Smooth muscle cell (in vitro differentiated cells): ENCODE measurements at regions not wholly inside any gene's neighbourhood (a gene's known extent, or its start where the extent isn't known, plus 50 kb on each side); places are given as distances from the start of the nearest gene placed in this dataset.

Experiments used
- DNase-seq: peaks from one replicate; lab custom pipeline; 2025; ENCODE audit not compliant: unreplicated experiment; lab: John Stamatoyannopoulos, UW
- H2AFZ ChIP-seq: fragments of 200-600 bp; sonication (generic); 2 replicates; pipeline ENCODE4 v1.6.0; 2016; ENCODE audit warnings: antibody characterized with exemption, low read depth, mild to moderate bottlenecking
- H3F3A ChIP-seq: fragments of 200-600 bp; sonication (generic); 2 replicates; pipeline ENCODE4 v1.6.0; 2017; ENCODE audit warnings: antibody characterized with exemption, low read depth
- H3K27ac ChIP-seq: fragments of 200-600 bp; sonication (generic); 2 replicates; pipeline ENCODE4 v1.5.1; 2016; ENCODE audit warnings: low read depth, mild to moderate bottlenecking
- H3K27me3 ChIP-seq: fragments of 200-600 bp; sonication (generic); 2 replicates; pipeline ENCODE4 v1.6.1; 2016; ENCODE audit warnings: low read depth, mild to moderate bottlenecking
- H3K36me3 ChIP-seq: fragments of 200-600 bp; sonication (generic); 2 replicates; pipeline ENCODE4 v1.5.1; 2016; ENCODE audit warnings: low read depth
- H3K4me1 ChIP-seq: fragments of 200-600 bp; sonication (generic); 2 replicates; pipeline ENCODE4 v1.5.1; 2016; ENCODE audit warnings: low read depth
- H3K4me2 ChIP-seq: fragments of 200-600 bp; sonication (generic); 2 replicates; pipeline ENCODE4 v1.6.0; 2016; ENCODE audit warnings: mild to moderate bottlenecking
- H3K4me3 ChIP-seq: fragments of 200-600 bp; sonication (generic); 2 replicates; pipeline ENCODE4 v1.5.1; 2016; ENCODE audit warnings: mild to moderate bottlenecking
- H3K79me2 ChIP-seq: fragments of 200-600 bp; sonication (generic); 2 replicates; pipeline ENCODE4 v1.6.0; 2016; ENCODE audit warnings: low read depth, mild to moderate bottlenecking
- H3K9ac ChIP-seq: fragments of 200-600 bp; sonication (generic); 2 replicates; pipeline ENCODE4 v1.6.0; 2016; ENCODE audit warnings: low read depth
- H3K9me3 ChIP-seq: fragments of 200-600 bp; sonication (generic); replicated peaks from 2 replicates; pipeline ENCODE4 v1.5.1; 2016; ENCODE audit warnings: low read depth
- H4K20me1 ChIP-seq: fragments of 200-600 bp; sonication (generic); 2 replicates; pipeline ENCODE4 v1.6.0; 2016; ENCODE audit warnings: low read depth
- WGBS: methylation state at CpG from one replicate; pipeline ENCODE4 v1.1.7; 2016; ENCODE audit warnings: low lambda C conversion rate; 5-methylcytosine and 5-hydroxymethylcytosine counted together
- TF ChIP-seq, protein P1 (sequence below): fragments of 200-600 bp; sonication (generic); IDR thresholded peaks from 2 replicates; pipeline ENCODE4 v1.5.1; 2017; ENCODE audit warnings: borderline replicate concordance, mild to moderate bottlenecking, antibody characterized with exemption; ENCODE audit not compliant: insufficient read depth, poor library complexity, severe bottlenecking

- H2AFZ ChIP-seq = no peak overlapping the region
- H3K9ac ChIP-seq = no peak overlapping the region
- DNase-seq = no peak
- H3F3A ChIP-seq = peaks cover 4% of the 10 kb centered on the region
- peaks cover 16% of the 10 kb centered on the region for H3K4me1 ChIP-seq
- no peaks in the 10 kb centered on the region for H4K20me1 ChIP-seq
- no peak overlapping the region for H3K4me2 ChIP-seq
- TF ChIP-seq, protein P1, sequence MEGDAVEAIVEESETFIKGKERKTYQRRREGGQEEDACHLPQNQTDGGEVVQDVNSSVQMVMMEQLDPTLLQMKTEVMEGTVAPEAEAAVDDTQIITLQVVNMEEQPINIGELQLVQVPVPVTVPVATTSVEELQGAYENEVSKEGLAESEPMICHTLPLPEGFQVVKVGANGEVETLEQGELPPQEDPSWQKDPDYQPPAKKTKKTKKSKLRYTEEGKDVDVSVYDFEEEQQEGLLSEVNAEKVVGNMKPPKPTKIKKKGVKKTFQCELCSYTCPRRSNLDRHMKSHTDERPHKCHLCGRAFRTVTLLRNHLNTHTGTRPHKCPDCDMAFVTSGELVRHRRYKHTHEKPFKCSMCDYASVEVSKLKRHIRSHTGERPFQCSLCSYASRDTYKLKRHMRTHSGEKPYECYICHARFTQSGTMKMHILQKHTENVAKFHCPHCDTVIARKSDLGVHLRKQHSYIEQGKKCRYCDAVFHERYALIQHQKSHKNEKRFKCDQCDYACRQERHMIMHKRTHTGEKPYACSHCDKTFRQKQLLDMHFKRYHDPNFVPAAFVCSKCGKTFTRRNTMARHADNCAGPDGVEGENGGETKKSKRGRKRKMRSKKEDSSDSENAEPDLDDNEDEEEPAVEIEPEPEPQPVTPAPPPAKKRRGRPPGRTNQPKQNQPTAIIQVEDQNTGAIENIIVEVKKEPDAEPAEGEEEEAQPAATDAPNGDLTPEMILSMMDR = no peak
- H3K27me3 ChIP-seq = no peaks in the 10 kb centered on the region
- H3K9me3 ChIP-seq = no peaks in the 10 kb centered on the region
- no peaks in the 10 kb centered on the region for H3K36me3 ChIP-seq
- no peak overlapping the region for H3K27ac ChIP-seq
- WGBS = 92% methylated on average over 5 of the region's 5 CpGs
- no peaks in the 10 kb centered on the region for H3K79me2 ChIP-seq
- no peak overlapping the region for H3K4me3 ChIP-seq
Observed at GRCh38 chr2:219692521-219692920, 65.1 kb downstream of the SLC4A3 start.

GRCh38 chr2:219695145-219695709 is 67.8 kb downstream of the SLC4A3 start:
- Histone ChIP-seq H3K79me2 (no peaks in the 10 kb centered on the region), H3K27me3 (no peaks in the 10 kb centered on the region), H2AFZ (no peak overlapping the region), H3K9me3 (no peaks in the 10 kb centered on the region), H3K9ac (no peak overlapping the region), H4K20me1 (no peaks in the 10 kb centered on the region), H3K4me3 (no peak overlapping the region), H3F3A (no peaks in the 10 kb centered on the region), H3K36me3 (no peaks in the 10 kb centered on the region), H3K4me2 (no peak overlapping the region), H3K4me1 (peaks cover 13% of the 10 kb centered on the region), H3K27ac (no peak overlapping the region)
- no peak for DNase-seq
- WGBS = 82% methylated on average over 3 of the region's 3 CpGs
- TF ChIP-seq, protein P1 = no peak

DNA sequence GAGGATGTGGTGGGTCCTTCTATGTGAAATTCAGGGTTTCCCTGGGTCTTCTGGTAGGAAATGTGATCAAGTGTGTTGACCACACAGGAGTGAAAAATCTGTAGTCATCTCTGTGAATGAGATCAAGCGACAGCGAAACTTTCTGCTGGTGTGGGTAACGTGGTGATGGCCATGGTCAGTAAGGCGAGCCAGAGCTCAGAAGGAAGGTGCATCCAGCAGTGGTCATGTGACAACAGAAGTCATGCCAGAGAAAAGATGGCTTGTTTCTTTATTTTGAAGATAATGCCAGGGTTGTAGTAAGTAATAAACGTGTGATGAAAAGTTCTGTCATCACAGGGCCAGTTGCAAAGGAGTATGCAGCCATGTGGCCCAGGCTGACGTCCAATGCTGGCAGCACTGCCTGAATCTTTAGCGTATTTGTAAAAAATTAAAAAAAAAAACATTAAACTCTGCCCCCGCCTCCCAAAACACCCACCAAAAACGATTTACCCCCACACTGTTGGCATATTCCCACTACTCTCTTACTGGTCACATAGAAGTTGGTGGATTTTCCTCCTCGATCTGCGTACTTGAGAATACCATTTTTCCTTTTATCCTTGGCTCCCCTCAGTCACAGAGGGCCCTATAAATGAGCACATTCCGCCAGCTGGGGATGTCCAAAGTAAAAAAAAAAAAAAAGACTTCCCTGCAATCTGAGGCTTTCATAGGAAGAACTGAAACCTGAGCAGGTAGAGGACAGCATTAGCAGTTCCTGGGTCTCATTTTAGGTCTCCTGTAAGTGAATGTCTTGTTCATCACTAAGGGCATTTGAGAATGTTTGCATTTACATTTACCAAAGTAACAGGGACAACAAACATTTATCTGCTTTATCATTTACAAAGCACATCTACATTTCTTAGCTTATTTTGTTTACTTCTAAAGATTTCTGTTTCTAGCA is 70.6 kb downstream of the SLC4A3 start:
- H3K4me3 ChIP-seq = no peak overlapping the region
- no peak overlapping the region for H3K4me2 ChIP-seq
- no peak overlapping the region for H3K27ac ChIP-seq
- H3K9me3 ChIP-seq = no peaks in the 10 kb centered on the region
- no peaks in the 10 kb centered on the region for H3K27me3 ChIP-seq
- H3K36me3 ChIP-seq = no peaks in the 10 kb centered on the region
- H3K4me1 ChIP-seq = peaks cover 26% of the 10 kb centered on the region
- TF ChIP-seq, protein P1 = no peak
- no peaks in the 10 kb centered on the region for H3K79me2 ChIP-seq
- no peak for DNase-seq
- no peaks in the 10 kb centered on the region for H3F3A ChIP-seq
- 82% methylated on average over 12 of the region's 12 CpGs for WGBS
- no peak overlapping the region for H3K9ac ChIP-seq
- no peaks in the 10 kb centered on the region for H4K20me1 ChIP-seq
- H2AFZ ChIP-seq = no peak overlapping the region
